Astrocyte (in vitro differentiated cells and primary cell): ENCODE measurements at regions not wholly inside any gene's neighbourhood (a gene's known extent, or its start where the extent isn't known, plus 50 kb on each side); places are given as distances from the start of the nearest gene placed in this dataset.

Experiments
- DNase-seq: peaks from one replicate; pipeline ENCODE4 v3.0.0-alpha.2; 2010; ENCODE audit warnings: low read depth
- FAIRE-seq: peaks from 2 replicates; lab custom pipeline; 2011; peaks lifted over from hg19 to GRCh38; lab: Jason Lieb, UNC
- H2AFZ ChIP-seq: 2 replicates; pipeline ENCODE4 v1.6.0; 2012; ENCODE audit warnings: low read depth, low read length, inconsistent platforms
- H3K27ac ChIP-seq: 2 replicates; pipeline ENCODE4 v1.5.1; 2011; ENCODE audit warnings: low read depth, low read length, inconsistent platforms
- H3K27me3 ChIP-seq: 2 replicates; pipeline ENCODE4 v1.6.0; 2011; ENCODE audit warnings: low read length, inconsistent platforms; ENCODE audit not compliant: insufficient read depth
- H3K36me3 ChIP-seq: 2 replicates; pipeline ENCODE4 v1.5.1; 2011; ENCODE audit warnings: low read length, inconsistent platforms; ENCODE audit not compliant: insufficient read depth
- H3K4me1 ChIP-seq: 2 replicates; pipeline ENCODE4 v1.5.1; 2011; ENCODE audit warnings: low read length, inconsistent platforms; ENCODE audit not compliant: insufficient read depth
- H3K4me2 ChIP-seq: 2 replicates; pipeline ENCODE4 v1.6.0; 2012; ENCODE audit warnings: low read length, inconsistent platforms
- H3K4me3 ChIP-seq: 2 replicates; pipeline ENCODE4 v1.5.1; 2011; ENCODE audit warnings: low read depth, mild to moderate bottlenecking, low read length, inconsistent platforms; ENCODE audit not compliant: insufficient read depth
- H3K79me2 ChIP-seq: 2 replicates; pipeline ENCODE4 v1.6.0; 2012; ENCODE audit warnings: mild to moderate bottlenecking, low read length, inconsistent platforms; ENCODE audit not compliant: insufficient read depth
- H3K9ac ChIP-seq: 2 replicates; pipeline ENCODE4 v1.6.0; 2012; ENCODE audit warnings: mild to moderate bottlenecking, low read length, inconsistent platforms
- H3K9me3 ChIP-seq: 2 replicates; pipeline ENCODE4 v1.5.1; 2012; ENCODE audit warnings: low read depth, mild to moderate bottlenecking, low read length, inconsistent platforms; ENCODE audit not compliant: insufficient read depth
- H4K20me1 ChIP-seq: 2 replicates; pipeline ENCODE4 v1.6.0; 2012; ENCODE audit warnings: low read length, inconsistent platforms; ENCODE audit not compliant: insufficient read depth
- H3K27ac Mint-ChIP-seq: one replicate; pipeline ENCODE4 v1.8.0; 2021; ENCODE audit warnings: mild to moderate bottlenecking, mixed read lengths; ENCODE audit not compliant: unreplicated experiment
- H3K27me3 Mint-ChIP-seq: one replicate; pipeline ENCODE4 v1.8.0; 2021; ENCODE audit warnings: low read depth, mixed read lengths; ENCODE audit not compliant: unreplicated experiment
- H3K36me3 Mint-ChIP-seq: one replicate; pipeline ENCODE4 v1.8.0; 2021; ENCODE audit warnings: low read depth, mixed read lengths; ENCODE audit not compliant: unreplicated experiment
- H3K4me1 Mint-ChIP-seq: one replicate; pipeline ENCODE4 v1.8.0; 2021; ENCODE audit warnings: low read depth, mixed read lengths; ENCODE audit not compliant: unreplicated experiment
- H3K4me3 Mint-ChIP-seq: one replicate; pipeline ENCODE4 v1.8.0; 2021; ENCODE audit warnings: mild to moderate bottlenecking, moderate library complexity, mixed read lengths; ENCODE audit not compliant: unreplicated experiment
- H3K9me3 Mint-ChIP-seq: one replicate; pipeline ENCODE4 v1.8.0; 2021; ENCODE audit warnings: mild to moderate bottlenecking, mixed read lengths; ENCODE audit not compliant: unreplicated experiment
- EZH2 ChIP-seq: IDR thresholded peaks from 2 replicates; pipeline ENCODE4 v1.6.1; 2012; ENCODE audit warnings: mild to moderate bottlenecking, low read length, inconsistent platforms; ENCODE audit not compliant: insufficient read depth
- TF ChIP-seq, protein P1 (sequence below): IDR thresholded peaks from 2 replicates; pipeline ENCODE4 v1.5.1; 2011; ENCODE audit warnings: low read depth, mild to moderate bottlenecking, inconsistent platforms, low read length, moderate library complexity; ENCODE audit not compliant: insufficient read depth

GRCh38 chr18:29434650-29435049 is 1257.7 kb upstream of the CDH2 start:
- Histone ChIP-seq H3K27ac (no peak overlapping the region), H3K27me3 (no peaks in the 10 kb centered on the region), H3K4me3 (no peak overlapping the region), H3K4me2 (no peak overlapping the region), H3K9me3 (no peaks in the 10 kb centered on the region), H3K9ac (no peak overlapping the region), H2AFZ (no peak overlapping the region), H3K4me1 (no peaks in the 10 kb centered on the region), H4K20me1 (no peaks in the 10 kb centered on the region), H3K79me2 (no peaks in the 10 kb centered on the region), H3K36me3 (no peaks in the 10 kb centered on the region)
- Mint-ChIP-seq H3K27me3 (no peaks in the 10 kb centered on the region), H3K4me3 (no peak overlapping the region), H3K36me3 (no peaks in the 10 kb centered on the region), H3K27ac (no peak overlapping the region), H3K4me1 (peaks cover 2% of the 10 kb centered on the region), H3K9me3 (peaks cover 6% of the 10 kb centered on the region)
- TF ChIP-seq EZH2: no peak
- TF ChIP-seq, protein P1, sequence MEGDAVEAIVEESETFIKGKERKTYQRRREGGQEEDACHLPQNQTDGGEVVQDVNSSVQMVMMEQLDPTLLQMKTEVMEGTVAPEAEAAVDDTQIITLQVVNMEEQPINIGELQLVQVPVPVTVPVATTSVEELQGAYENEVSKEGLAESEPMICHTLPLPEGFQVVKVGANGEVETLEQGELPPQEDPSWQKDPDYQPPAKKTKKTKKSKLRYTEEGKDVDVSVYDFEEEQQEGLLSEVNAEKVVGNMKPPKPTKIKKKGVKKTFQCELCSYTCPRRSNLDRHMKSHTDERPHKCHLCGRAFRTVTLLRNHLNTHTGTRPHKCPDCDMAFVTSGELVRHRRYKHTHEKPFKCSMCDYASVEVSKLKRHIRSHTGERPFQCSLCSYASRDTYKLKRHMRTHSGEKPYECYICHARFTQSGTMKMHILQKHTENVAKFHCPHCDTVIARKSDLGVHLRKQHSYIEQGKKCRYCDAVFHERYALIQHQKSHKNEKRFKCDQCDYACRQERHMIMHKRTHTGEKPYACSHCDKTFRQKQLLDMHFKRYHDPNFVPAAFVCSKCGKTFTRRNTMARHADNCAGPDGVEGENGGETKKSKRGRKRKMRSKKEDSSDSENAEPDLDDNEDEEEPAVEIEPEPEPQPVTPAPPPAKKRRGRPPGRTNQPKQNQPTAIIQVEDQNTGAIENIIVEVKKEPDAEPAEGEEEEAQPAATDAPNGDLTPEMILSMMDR: no peak
- FAIRE-seq (no peak), DNase-seq (peak; percentile 32)

- H2AFZ ChIP-seq: no peak overlapping the region
- TF ChIP-seq EZH2: no peak
- TF ChIP-seq, protein P1: no peak
- no peak overlapping the region for H3K4me2 ChIP-seq
- H3K79me2 ChIP-seq: no peaks in the 10 kb centered on the region
- no peak overlapping the region for H3K27ac Mint-ChIP-seq
- FAIRE-seq (no peak), DNase-seq (peak; percentile 2)
- H3K27me3 Mint-ChIP-seq: no peaks in the 10 kb centered on the region
- H3K4me1 ChIP-seq: no peaks in the 10 kb centered on the region
- H3K27ac ChIP-seq: no peak overlapping the region
- peaks cover 2% of the 10 kb centered on the region for H3K4me1 Mint-ChIP-seq
- H3K9me3 Mint-ChIP-seq: peaks cover 8% of the 10 kb centered on the region
- H3K4me3 ChIP-seq: no peak overlapping the region
- no peak overlapping the region for H3K9ac ChIP-seq
- H3K4me3 Mint-ChIP-seq: no peak overlapping the region
- no peaks in the 10 kb centered on the region for H4K20me1 ChIP-seq
- no peaks in the 10 kb centered on the region for H3K27me3 ChIP-seq
- H3K9me3 ChIP-seq: no peaks in the 10 kb centered on the region
- H3K36me3 ChIP-seq: no peaks in the 10 kb centered on the region
- no peaks in the 10 kb centered on the region for H3K36me3 Mint-ChIP-seq
Observed at GRCh38 chr18:29430416-29430815, 1253.5 kb upstream of the CDH2 start.

GRCh38 chr18:29418136-29418535 is 1241.2 kb upstream of the CDH2 start:
- Mint-ChIP-seq H3K27me3 (no peaks in the 10 kb centered on the region), H3K4me3 (no peak overlapping the region), H3K4me1 (peaks cover 7% of the 10 kb centered on the region), H3K36me3 (no peaks in the 10 kb centered on the region), H3K27ac (no peak overlapping the region), H3K9me3 (peaks cover 16% of the 10 kb centered on the region)
- H4K20me1 ChIP-seq: no peaks in the 10 kb centered on the region
- no peak overlapping the region for H3K27ac ChIP-seq
- no peaks in the 10 kb centered on the region for H3K79me2 ChIP-seq
- no peak overlapping the region for H3K4me2 ChIP-seq
- H3K4me3 ChIP-seq: no peak overlapping the region
- no peaks in the 10 kb centered on the region for H3K27me3 ChIP-seq
- peak; percentile 52 for FAIRE-seq
- no peaks in the 10 kb centered on the region for H3K4me1 ChIP-seq
- H3K9me3 ChIP-seq: no peaks in the 10 kb centered on the region
- TF ChIP-seq, protein P1: no peak
- no peak for TF ChIP-seq EZH2
- no peak overlapping the region for H3K9ac ChIP-seq
- DNase-seq: peak; percentile 89
- H2AFZ ChIP-seq: no peak overlapping the region
- H3K36me3 ChIP-seq: no peaks in the 10 kb centered on the region
